LNCaP clone FGC (cell line): ENCODE measurements at regions not wholly inside any gene's neighbourhood (a gene's known extent, or its start where the extent isn't known, plus 50 kb on each side); places are given as distances from the start of the nearest gene placed in this dataset.
A peak's percentile ranks its signal among the peaks of the same experiment; 100 is the strongest.

Experiments used
- DNase-seq: peaks from one replicate; pipeline ENCODE4 v3.0.0-alpha.2; 2011; ENCODE audit warnings: low read depth
- H3K4me3 ChIP-seq: 2 replicates; pipeline ENCODE4 v1.5.1; 2011; ENCODE audit warnings: mild to moderate bottlenecking, low read depth, low read length, control low read depth
- TF ChIP-seq, protein P1 (sequence below): IDR thresholded peaks from 2 replicates; pipeline ENCODE4 v1.5.1; 2012; ENCODE audit warnings: mild to moderate bottlenecking; ENCODE audit not compliant: control insufficient read depth, insufficient read depth; ENCODE audit errors: extremely low read depth

DNA sequence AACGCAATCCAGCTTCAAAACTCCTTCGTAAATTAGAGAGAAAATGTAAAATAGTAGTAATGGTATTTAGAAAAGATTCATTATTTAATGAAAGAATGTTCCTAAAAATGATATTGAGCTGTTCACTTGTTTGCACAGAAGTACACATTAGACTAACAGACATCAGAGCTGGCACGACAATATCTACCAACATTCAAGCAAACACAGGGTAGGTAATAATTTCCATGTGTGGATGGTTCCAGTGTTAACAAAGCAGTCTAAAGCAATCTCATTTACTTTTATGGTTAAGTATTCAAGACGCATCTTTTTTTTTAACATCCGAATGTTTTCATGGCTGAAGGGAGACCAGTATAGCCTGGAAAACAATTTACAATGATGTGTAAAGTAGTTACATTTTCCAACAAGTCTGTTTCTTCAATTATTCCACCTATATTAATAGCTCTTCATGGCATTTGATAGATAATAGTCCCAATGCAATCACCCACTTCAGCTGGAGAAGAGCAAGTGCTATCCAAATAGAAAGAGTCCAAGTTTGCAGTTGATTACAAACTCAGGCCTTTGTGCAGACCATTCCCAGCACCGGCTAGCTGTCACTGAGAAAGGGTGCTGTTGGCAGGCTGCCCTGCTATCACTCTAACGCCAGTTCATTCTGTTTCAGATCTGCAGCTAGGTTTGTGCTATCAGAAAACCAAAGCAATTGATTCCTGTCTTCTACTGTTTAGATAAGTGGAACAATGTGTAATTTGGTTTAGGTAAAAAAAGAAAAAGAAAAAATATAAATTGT, 458.8 kb downstream of the DTWD2 start:
- H3K4me3 ChIP-seq, result no peak overlapping the region
- DNase-seq, result peak; percentile 15

DNA sequence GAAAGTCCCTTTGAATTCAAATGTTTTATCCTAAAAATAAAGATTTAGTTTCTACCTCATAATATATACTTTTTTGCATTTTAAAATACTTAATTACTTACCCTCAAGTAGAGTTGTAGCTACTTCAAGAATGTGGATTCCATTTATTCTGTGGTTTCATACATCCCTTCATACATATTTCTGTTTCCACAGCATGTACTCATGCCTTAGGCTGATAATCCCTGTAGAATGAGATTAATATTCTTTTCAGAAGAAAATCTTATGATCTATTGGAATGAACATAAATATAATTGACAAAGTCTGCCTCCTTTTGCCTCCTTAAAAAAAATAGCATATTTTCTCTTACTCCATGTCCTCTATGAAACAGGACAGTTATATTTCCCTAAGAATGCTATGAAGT, 465.7 kb downstream of the DTWD2 start:
- no peak for DNase-seq
- no peak overlapping the region for H3K4me3 ChIP-seq
- TF ChIP-seq, protein P1, sequence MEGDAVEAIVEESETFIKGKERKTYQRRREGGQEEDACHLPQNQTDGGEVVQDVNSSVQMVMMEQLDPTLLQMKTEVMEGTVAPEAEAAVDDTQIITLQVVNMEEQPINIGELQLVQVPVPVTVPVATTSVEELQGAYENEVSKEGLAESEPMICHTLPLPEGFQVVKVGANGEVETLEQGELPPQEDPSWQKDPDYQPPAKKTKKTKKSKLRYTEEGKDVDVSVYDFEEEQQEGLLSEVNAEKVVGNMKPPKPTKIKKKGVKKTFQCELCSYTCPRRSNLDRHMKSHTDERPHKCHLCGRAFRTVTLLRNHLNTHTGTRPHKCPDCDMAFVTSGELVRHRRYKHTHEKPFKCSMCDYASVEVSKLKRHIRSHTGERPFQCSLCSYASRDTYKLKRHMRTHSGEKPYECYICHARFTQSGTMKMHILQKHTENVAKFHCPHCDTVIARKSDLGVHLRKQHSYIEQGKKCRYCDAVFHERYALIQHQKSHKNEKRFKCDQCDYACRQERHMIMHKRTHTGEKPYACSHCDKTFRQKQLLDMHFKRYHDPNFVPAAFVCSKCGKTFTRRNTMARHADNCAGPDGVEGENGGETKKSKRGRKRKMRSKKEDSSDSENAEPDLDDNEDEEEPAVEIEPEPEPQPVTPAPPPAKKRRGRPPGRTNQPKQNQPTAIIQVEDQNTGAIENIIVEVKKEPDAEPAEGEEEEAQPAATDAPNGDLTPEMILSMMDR, result no peak

More for the DNA sequence above, 458.8 kb downstream of the DTWD2 start:
- TF ChIP-seq, protein P1, result no peak

DNA sequence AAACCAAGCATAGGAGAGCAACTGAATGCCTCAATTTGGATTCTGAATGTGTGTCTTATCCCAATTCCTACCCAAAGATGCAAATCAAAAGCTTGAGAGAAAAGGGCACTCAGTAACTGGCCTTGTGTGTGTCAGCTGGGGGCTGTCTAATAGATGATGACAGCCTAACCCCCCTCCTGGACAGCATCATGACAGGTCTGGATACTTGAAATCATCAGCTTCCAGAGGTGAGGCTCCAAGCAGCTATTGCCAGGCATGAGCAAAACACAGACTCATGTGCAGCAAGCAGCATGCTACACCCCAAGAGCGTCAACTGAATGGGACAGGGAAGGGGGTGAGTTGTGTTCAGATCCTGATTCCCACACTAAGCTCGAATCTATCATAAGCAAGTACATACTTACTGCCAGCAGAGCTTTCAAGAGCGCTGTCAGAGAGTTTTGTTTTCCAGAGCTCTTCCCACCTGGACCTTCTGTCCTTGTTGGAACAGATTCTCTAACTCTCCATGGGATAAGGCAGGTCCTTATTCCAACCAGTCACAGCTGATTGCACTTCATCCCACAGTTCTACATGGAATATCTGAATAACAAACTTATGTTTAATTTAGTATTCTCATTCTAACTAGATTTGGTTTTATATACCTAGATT, 467.5 kb downstream of the DTWD2 start:
- H3K4me3 ChIP-seq, result no peak overlapping the region
- DNase-seq, result no peak
- TF ChIP-seq, protein P1, result no peak

DNA sequence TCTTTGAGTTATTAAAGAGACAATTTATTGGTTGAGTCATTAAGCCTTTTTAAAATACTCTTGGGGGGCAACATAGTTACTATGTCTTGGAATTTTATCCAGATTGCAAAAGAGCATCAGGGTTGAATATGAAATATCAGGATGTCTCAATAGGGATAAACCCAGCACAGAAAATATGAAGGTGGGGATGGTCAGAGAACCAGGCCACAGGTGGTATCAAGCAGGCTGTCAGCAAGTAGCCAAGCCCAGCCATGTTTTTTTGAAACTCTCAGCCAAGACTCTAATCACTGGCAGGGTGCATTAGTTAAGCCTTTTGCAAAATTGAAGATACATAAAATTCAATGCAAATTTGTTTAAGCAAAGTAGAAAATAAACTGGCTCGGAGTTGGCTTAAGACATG, 468.9 kb downstream of the DTWD2 start:
- H3K4me3 ChIP-seq, result no peak overlapping the region
- TF ChIP-seq, protein P1, result no peak
- DNase-seq, result no peak

DNA sequence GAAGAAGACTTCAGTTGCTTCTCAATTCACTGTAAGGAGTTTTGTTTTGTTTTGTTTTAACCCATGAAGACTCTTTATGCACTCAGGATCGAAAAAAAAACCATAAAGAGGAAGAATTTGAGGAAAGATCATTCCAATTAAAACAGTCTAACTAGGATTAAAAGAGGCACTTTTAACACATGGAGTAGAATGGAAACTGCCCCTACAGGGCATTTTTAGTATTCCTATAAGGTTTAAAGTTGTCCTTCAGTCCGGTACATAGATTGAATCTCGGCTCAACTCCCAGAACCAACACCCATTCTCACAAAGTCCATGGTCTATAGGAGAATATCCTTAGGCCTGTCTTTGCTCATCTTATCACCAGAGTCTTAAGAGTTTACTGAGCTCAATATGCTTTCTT, 469.6 kb downstream of the DTWD2 start:
- H3K4me3 ChIP-seq, result no peak overlapping the region
- TF ChIP-seq, protein P1, result no peak
- DNase-seq, result no peak

DNA sequence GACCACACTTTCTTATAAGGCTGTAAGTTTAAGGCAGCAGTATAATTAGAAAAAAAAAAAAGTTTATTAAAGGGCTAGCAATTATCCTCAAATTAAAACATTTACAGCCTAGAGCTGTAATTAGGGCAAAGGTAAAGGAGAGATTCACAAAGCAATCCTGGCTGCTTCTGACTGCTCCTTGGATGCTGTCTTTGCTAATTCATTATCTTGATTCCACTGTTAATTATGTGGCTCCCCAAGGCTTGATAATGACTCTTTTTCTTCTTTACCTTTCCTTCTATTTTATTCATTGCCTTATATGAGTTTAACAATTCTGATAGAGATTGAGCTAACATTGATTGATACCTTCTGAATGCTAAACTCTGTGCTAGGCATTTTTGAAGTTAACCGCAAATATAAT, 476.5 kb downstream of the DTWD2 start:
- TF ChIP-seq, protein P1, result no peak
- H3K4me3 ChIP-seq, result no peak overlapping the region
- DNase-seq, result no peak
